ENCODE measurements at regions not wholly inside any gene's neighbourhood (a gene's known extent, or its start where the extent isn't known, plus 50 kb on each side); places are given as distances from the start of the nearest gene placed in this dataset.

DNA sequence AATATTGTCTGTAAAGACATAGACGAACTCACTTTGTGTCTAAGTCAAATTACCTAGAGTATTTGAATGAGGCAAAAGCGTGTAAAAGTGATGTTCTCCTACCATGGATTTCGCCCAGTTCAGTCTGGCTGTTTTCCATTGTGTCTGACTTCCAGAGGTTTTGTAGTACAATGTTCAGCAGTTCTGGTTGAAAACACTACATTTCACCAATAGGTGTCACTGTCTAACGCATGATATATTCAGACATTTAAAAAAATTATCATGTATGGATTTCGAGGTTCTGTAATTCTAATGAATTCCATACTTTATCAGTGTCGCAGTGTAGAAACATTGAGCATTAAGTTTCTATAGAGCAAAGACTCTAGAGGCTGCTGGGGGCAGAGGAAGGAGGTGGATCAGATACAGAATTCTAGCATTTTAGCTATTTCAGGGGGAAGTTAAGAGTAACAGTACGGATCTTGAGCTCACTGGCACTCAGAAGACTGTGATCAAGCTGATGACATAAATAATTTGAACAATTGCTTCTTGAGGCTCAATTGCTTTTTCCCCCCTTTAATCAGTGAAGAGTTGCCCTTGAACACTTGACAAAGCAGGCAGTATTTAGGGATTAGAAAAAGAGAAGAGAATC lies 196.9 kb upstream of the RHOBTB1 start:
- no peak overlapping the region for H3K27ac ChIP-seq
- H3K4me3 ChIP-seq: no peak overlapping the region
- no peak for TF ChIP-seq POLR2A (IDR thresholded peaks at IDR 0.05)
- TF ChIP-seq, protein P1, sequence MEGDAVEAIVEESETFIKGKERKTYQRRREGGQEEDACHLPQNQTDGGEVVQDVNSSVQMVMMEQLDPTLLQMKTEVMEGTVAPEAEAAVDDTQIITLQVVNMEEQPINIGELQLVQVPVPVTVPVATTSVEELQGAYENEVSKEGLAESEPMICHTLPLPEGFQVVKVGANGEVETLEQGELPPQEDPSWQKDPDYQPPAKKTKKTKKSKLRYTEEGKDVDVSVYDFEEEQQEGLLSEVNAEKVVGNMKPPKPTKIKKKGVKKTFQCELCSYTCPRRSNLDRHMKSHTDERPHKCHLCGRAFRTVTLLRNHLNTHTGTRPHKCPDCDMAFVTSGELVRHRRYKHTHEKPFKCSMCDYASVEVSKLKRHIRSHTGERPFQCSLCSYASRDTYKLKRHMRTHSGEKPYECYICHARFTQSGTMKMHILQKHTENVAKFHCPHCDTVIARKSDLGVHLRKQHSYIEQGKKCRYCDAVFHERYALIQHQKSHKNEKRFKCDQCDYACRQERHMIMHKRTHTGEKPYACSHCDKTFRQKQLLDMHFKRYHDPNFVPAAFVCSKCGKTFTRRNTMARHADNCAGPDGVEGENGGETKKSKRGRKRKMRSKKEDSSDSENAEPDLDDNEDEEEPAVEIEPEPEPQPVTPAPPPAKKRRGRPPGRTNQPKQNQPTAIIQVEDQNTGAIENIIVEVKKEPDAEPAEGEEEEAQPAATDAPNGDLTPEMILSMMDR (IDR thresholded peaks at IDR 0.05): peak; percentile 56 to 78 (median 70)
- no peaks in the 10 kb centered on the region for H3K4me1 ChIP-seq
- no peaks in the 10 kb centered on the region for H3K27me3 ChIP-seq
- ATAC-seq (peak; percentile 90 to 95 (median 94)), DNase-seq (peak in 1 of 3 donors; percentile 48)
- intact Hi-C loops (cut with DNase I): no loop called here
- no peaks in the 10 kb centered on the region for H3K9me3 ChIP-seq
- 8% methylated on average over 7 of the region's 7 CpGs for WGBS (ENCODE audit: insufficient coverage, low coverage, low lambda C conversion rate, missing lambda C conversion rate)
- no peaks in the 10 kb centered on the region for H3K36me3 ChIP-seq

DNA sequence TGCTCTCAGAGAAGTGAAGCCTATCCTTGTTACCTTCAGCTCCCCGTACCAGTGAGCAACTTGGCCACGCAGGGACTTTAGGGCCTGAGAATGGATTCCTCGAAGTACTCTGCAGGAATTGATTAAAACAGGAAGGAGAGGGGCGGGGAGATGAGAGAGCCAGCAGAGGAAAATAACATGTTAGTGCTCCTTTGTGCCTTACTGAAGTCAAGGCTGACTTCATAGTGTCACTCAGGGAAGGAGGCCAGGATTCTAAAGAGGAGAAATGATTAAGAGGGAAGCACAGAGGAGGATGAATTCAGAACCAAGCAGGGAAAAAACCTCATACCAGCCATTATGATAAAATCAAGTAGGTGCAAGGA lies 195.6 kb upstream of the RHOBTB1 start:
- intact Hi-C loops (cut with DNase I): no loop called here
- TF ChIP-seq, protein P1 (IDR thresholded peaks at IDR 0.05): no peak
- TF ChIP-seq POLR2A (IDR thresholded peaks at IDR 0.05): no peak
- Histone ChIP-seq H3K27me3 (no peaks in the 10 kb centered on the region), H3K36me3 (no peaks in the 10 kb centered on the region), H3K4me1 (no peaks in the 10 kb centered on the region), H3K9me3 (no peaks in the 10 kb centered on the region), H3K4me3 (no peak overlapping the region), H3K27ac (no peak overlapping the region)
- ATAC-seq (peak in 2 of 4 donors; percentile 33 to 37), DNase-seq (no peak)
- 46% methylated on average over 4 of the region's 4 CpGs for WGBS (ENCODE audit: insufficient coverage, low coverage, low lambda C conversion rate, missing lambda C conversion rate)

DNA sequence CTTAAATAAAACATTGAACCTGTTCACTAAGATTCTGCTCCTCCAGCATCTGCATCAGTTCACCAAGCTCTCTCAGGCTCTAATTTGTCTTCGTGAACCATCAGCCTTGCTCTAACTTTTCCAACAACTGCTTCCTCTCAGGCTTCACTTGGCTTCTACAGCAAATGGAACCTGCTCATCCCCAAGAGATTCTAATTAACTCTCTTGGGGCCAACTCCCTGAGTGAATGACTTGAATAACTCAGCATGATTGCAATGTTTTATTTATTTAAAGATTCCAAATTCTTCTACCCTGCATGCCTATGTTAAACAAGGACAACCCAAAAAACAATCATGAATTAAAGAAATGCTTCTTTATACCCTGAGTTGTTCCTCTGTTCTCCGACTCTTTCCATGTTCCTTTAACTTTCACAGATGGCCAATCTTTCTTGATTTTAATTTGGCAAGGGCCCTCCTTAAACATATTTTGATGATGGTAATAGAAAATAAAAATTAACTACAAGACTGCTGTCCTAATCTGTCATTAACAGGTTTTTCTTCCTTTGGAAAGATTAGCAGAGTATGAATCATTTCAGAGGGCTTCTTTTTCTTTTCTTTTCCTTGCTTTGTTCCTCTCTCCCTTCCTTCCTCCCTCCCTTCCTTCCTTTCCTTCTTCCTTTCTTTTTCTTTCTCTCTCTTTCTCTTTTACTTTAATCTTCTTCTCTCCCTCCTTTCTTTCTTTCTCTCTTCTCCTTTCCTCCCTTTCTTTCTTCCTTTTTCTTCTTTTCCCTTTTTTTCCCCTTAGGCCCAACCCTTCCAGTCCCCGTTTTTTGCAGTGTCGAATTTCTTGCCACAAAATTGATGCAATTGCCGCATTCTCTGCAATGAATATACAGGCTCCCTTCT lies 195.0 kb upstream of the RHOBTB1 start:
- ATAC-seq: no peak
- WGBS (ENCODE audit: insufficient coverage, low coverage, low lambda C conversion rate, missing lambda C conversion rate): 53% methylated on average over 5 of the region's 5 CpGs
- intact Hi-C loops (cut with DNase I): no loop called here

DNA sequence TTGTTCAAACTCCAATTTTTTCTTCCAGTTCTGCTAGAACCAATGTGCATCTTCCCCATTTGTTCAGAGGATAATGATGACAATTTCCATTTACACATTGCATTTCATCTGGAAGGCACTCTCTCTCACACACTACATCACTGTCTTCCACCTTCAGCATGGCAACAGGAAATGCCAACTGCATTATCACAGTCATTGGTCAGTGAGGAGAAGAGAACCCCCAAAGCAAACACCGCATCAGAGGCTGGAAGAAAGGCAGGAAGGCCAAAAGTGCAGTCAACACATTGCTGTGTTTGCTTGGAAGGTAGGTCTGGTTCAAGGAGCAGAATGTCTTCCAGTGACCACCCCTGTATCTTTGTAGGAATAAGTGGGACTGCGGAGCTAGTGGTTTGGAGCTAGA lies 192.2 kb upstream of the RHOBTB1 start:
- no peaks in the 10 kb centered on the region for H3K27me3 ChIP-seq
- H3K27ac ChIP-seq: no peak overlapping the region
- DNase-seq: no peak
- H3K4me3 ChIP-seq: no peak overlapping the region
- intact Hi-C loops (cut with DNase I): no loop called here
- H3K36me3 ChIP-seq: no peaks in the 10 kb centered on the region
- no peak for ATAC-seq
- WGBS (ENCODE audit: insufficient coverage, low coverage, low lambda C conversion rate, missing lambda C conversion rate): 100% methylated on average over 2 of the region's 2 CpGs
- TF ChIP-seq, protein P1 (IDR thresholded peaks at IDR 0.05): no peak
- TF ChIP-seq POLR2A (IDR thresholded peaks at IDR 0.05): no peak
- H3K9me3 ChIP-seq: no peaks in the 10 kb centered on the region
- H3K4me1 ChIP-seq: no peaks in the 10 kb centered on the region

More for the DNA sequence above, 195.0 kb upstream of the RHOBTB1 start:
- Histone ChIP-seq H3K27ac (no peak overlapping the region), H3K4me3 (no peak overlapping the region), H3K9me3 (no peaks in the 10 kb centered on the region), H3K4me1 (no peaks in the 10 kb centered on the region), H3K36me3 (no peaks in the 10 kb centered on the region), H3K27me3 (no peaks in the 10 kb centered on the region)
- no peak for TF ChIP-seq POLR2A (IDR thresholded peaks at IDR 0.05)
- TF ChIP-seq, protein P1 (IDR thresholded peaks at IDR 0.05): no peak
- DNase-seq: no peak

All from right lobe of liver (tissue), 6 donors.